Fibroblast of lung (primary cell): ENCODE measurements at regions not wholly inside any gene's neighbourhood (a gene's known extent, or its start where the extent isn't known, plus 50 kb on each side); places are given as distances from the start of the nearest gene placed in this dataset.

Source experiments
- CTCF ChIP-seq, 2 donors: IDR thresholded peaks in 1 of 2; conservative IDR thresholded peaks in 1 of 2; 1 replicate in 1 of 2; 2 replicates in 1 of 2; pipeline ENCODE4 v1.5.1; 2011 to 2012; ENCODE audit warnings: low read length in 2 of 2, control low read depth in 1 of 2, inconsistent platforms in 1 of 2, low read depth in 1 of 2, mild to moderate bottlenecking in 1 of 2
- EZH2 ChIP-seq: IDR thresholded peaks from 2 replicates; pipeline ENCODE4 v1.5.1; 2012; ENCODE audit warnings: low read length, control low read depth, mild to moderate bottlenecking; ENCODE audit errors: missing control alignments

- TF ChIP-seq CTCF (conservative IDR thresholded peaks at IDR 0.05 in 1 of 2, IDR thresholded peaks at IDR 0.05 in 1 of 2; ENCODE audit: low read depth in 1 of 2, low read length in 2 of 2) (no peak), EZH2 (no peak)
Observed at GRCh38 chr4:181004056-181004455, 1239.1 kb upstream of the TENM3 start.
